ENCODE measurements at regions not wholly inside any gene's neighbourhood (a gene's known extent, or its start where the extent isn't known, plus 50 kb on each side); places are given as distances from the start of the nearest gene placed in this dataset.

GRCh38 chr2:406231-406630 lies 118.3 kb upstream of the ALKAL2 start:
- no peak overlapping the region for H3K4me2 ChIP-seq (ENCODE audit: insufficient read depth in 1 of 2, low read depth in 2 of 2, low read length in 2 of 2)
- no peak overlapping the region for H3K27ac ChIP-seq (ENCODE audit: low read depth, low read length)
- no peak for FAIRE-seq
- no peak overlapping the region for H2AK5ac ChIP-seq (ENCODE audit: low read depth, low read length)
- no peak overlapping the region for H4K5ac ChIP-seq (ENCODE audit: insufficient read length, low read depth, low read length)
- no peaks in the 10 kb centered on the region for H3K27me3 ChIP-seq (replicated peaks in 1 of 4; ENCODE audit: control insufficient read depth in 3 of 4, extremely low read depth in 1 of 4, insufficient read depth in 3 of 4, low read length in 3 of 4)
- H2BK15ac ChIP-seq (ENCODE audit: low read length) = no peak overlapping the region
- no peak overlapping the region for H2AFZ ChIP-seq (ENCODE audit: low read length)
- ChIA-PET CTCF (ENCODE audit: partially characterized antibody) (interaction anchor here (1.5 kb wide), 1 partner anchor 95 kb away, joined by 6 read pairs; no protein-coding TSS in a partner anchor), POLR2A (ENCODE audit: partially characterized antibody) (no interaction called here)
- no peak overlapping the region for H4K91ac ChIP-seq (replicated peaks; ENCODE audit: insufficient read length, low read length)
- H3K56ac ChIP-seq (replicated peaks; ENCODE audit: insufficient read length, low read depth, low read length) = no peak overlapping the region
- H4K8ac ChIP-seq (ENCODE audit: extremely low read depth, insufficient read depth, low read length) = no peak overlapping the region
- H3K9ac ChIP-seq (replicated peaks in 1 of 4; ENCODE audit: extremely low read depth in 1 of 4, low read depth in 3 of 4, low read length in 3 of 4) = no peak overlapping the region
- no peak overlapping the region for H2BK20ac ChIP-seq (ENCODE audit: low read length)
- H2BK5ac ChIP-seq (ENCODE audit: low read depth, low read length) = no peak overlapping the region
- H3K79me1 ChIP-seq (ENCODE audit: low read depth, low read length) = no peaks in the 10 kb centered on the region
- H2BK12ac ChIP-seq (ENCODE audit: low read depth, low read length) = no peak overlapping the region
- no peak overlapping the region for H3K18ac ChIP-seq (ENCODE audit: extremely low read depth, low read length)
- no peak overlapping the region for H3K4me3 ChIP-seq (ENCODE audit: extremely low read depth in 1 of 4, insufficient read depth in 2 of 4, low read depth in 3 of 4, low read length in 4 of 4)
- DNase-seq (ENCODE audit: low read depth in 1 of 2, low spot score in 2 of 2) = no peak
- 93% methylated on average over 4 of the region's 4 CpGs; no CpG with 5 or more reads in 1 of the 2 experiments for WGBS, 2 experiments (ENCODE audit: extremely low coverage in 1 of 2, insufficient coverage in 1 of 2, insufficient read length in 1 of 2, insufficient replicate concordance in 2 of 2, low coverage in 1 of 2, low lambda C conversion rate in 2 of 2, missing lambda C conversion rate in 1 of 2)
- peaks cover 0 to 7% of the 10 kb centered on the region in 2 experiments for H4K20me1 ChIP-seq (replicated peaks in 1 of 2; ENCODE audit: control insufficient read depth in 1 of 2, insufficient read depth in 2 of 2, low read length in 2 of 2)
- H3K36me3 ChIP-seq (ENCODE audit: control insufficient read depth in 2 of 4, insufficient read depth in 4 of 4, low read length in 3 of 4) = no peaks in the 10 kb centered on the region
- H3K9me3 ChIP-seq (ENCODE audit: insufficient read depth in 2 of 2, low read depth in 1 of 2, low read length in 1 of 2) = peaks cover 2 to 3% of the 10 kb centered on the region in 2 experiments; a peak in 1 of 4 replicates
- no peak overlapping the region for H3K14ac ChIP-seq (ENCODE audit: insufficient read length)
- H3K23ac ChIP-seq (ENCODE audit: insufficient read length) = no peak overlapping the region
- H3K4ac ChIP-seq (replicated peaks; ENCODE audit: insufficient read length, low read depth, low read length) = no peak overlapping the region
- peaks cover 0 to 1% (median 0%) of the 10 kb centered on the region in 4 experiments; a peak in 2 of 7 replicates for H3K4me1 ChIP-seq (replicated peaks in 1 of 4; ENCODE audit: control insufficient read depth in 3 of 4, insufficient read depth in 4 of 4, low read length in 3 of 4)
- no peaks in the 10 kb centered on the region for H3K79me2 ChIP-seq (ENCODE audit: control insufficient read depth in 1 of 2, insufficient read depth in 2 of 2, low read length in 2 of 2)
- TF ChIP-seq SAP30 (IDR thresholded peaks at IDR 0.05; ENCODE audit: insufficient read depth, insufficient replicate concordance, low read length) (no peak), E2F6 (IDR thresholded peaks at IDR 0.05) (no peak), GTF2F1 (IDR thresholded peaks at IDR 0.05; ENCODE audit: borderline replicate concordance, low read depth, low read length) (no peak), CTCF (IDR thresholded peaks at IDR 0.05; ENCODE audit: control extremely low read depth in 1 of 3, insufficient read depth in 1 of 3, low read depth in 1 of 3, low read length in 3 of 3) (no peak), CREB1 (IDR thresholded peaks at IDR 0.05) (no peak), RXRA (IDR thresholded peaks at IDR 0.05; ENCODE audit: insufficient read depth, low read depth, low read length) (no peak), NRF1 (IDR thresholded peaks at IDR 0.05; ENCODE audit: low read depth, low read length) (no peak), POLR2AphosphoS5 (IDR thresholded peaks at IDR 0.05; ENCODE audit: low read depth, low read length) (no peak), SIN3A (conservative IDR thresholded peaks at IDR 0.05 in 1 of 2, IDR thresholded peaks at IDR 0.05 in 1 of 2; ENCODE audit: low read depth in 1 of 2, low read length in 2 of 2) (no peak), CHD2 (IDR thresholded peaks at IDR 0.05; ENCODE audit: low read length) (no peak)
- H3K23me2 ChIP-seq (ENCODE audit: low read depth, low read length) = peaks cover 10% of the 10 kb centered on the region
- H2BK120ac ChIP-seq (replicated peaks; ENCODE audit: low read depth, low read length) = no peak overlapping the region
